OCI-M2 (cell line): ENCODE measurements at regions not wholly inside any gene's neighbourhood (a gene's known extent, or its start where the extent isn't known, plus 50 kb on each side); places are given as distances from the start of the nearest gene placed in this dataset.

Experiments
- DNase-seq: peaks from one replicate; lab custom pipeline; 2025; ENCODE audit not compliant: unreplicated experiment; lab: John Stamatoyannopoulos, UW

- no peak for DNase-seq
These were observed 167.3 kb upstream of the GRIN2B start for GRCh38 chr12:14148489-14149270.

DNA sequence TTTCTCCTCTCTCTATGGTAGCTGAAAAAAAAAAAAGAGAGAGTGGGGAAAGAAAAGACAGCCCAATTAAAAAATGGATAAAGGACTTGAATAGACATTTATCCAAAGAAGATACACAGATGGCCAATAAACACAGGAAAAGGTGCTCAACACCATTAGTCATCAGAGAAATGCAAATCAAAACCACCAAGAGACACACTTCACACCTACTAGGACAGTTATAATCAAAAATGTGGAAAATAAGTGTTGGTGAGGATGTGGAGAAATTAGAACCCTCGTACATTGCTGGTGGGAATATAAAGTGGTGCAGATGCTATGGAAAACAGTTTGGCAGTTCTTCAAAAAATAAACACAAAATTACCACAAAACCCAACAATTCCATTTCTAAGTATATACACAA is 172.4 kb upstream of the GRIN2B start:
- DNase-seq = no peak

GRCh38 chr12:14156606-14157005 is 175.2 kb upstream of the GRIN2B start:
- no peak for DNase-seq

DNA sequence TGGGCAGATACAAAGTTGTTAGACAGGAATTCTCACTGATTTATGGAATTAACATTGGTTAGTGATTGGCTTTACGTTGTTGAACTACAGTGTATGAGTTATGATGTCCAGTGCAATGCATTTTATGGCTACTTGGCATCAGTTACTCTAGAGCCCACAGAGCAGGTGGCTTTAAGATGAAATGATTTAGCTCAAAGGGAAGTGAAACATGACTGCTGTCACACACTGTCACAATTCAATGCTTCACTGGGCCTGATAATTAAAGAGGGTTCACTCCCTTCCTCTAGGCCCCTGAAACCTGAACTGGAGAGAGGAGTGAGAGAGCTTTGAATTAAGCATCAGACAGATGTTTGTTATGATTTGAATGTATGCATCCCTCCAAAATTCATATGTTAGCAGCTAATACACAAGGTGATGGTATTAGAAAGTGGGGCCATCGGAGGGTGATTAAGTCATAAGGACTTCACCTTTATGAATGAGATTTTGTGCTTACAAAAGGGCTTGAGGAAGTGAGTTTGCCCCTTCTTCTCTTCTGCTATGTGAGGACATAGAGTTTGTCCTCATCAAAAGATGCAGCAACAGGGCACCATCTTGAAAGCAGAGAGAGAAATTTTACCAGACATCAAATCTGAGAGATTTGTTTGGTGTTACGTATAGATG is 175.8 kb upstream of the GRIN2B start:
- no peak for DNase-seq

- DNase-seq = no peak
These were observed 182.9 kb upstream of the GRIN2B start for GRCh38 chr12:14164266-14164665.

DNA sequence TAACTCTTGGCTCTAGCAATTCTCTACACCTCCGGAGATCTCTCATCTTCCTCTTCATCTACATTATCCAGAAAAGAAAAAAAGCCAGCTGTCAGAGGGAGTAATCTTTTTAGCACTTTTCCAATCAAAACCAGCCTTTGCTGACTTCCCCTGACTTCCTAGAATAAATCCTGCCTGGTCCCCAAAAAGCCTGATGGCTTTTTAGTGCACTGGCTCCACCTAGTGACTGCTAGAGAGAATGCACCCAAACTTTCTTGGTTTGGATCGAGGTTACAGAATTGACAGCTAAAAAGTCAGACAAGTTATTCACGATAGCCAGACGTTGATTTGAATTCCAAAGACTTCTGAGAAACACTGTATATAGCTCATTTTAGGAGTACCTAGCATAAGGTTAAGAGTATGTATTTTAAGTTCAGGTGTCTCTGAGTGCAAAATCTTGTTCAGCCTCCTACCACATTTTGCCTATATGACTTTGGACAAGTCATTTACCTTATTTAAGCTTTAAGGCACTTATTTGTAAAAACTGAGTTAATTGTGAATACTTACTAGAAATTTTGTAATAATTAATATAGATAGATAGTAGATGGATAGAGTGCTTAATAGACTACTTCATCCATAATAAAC is 185.7 kb upstream of the GRIN2B start:
- DNase-seq = no peak

DNA sequence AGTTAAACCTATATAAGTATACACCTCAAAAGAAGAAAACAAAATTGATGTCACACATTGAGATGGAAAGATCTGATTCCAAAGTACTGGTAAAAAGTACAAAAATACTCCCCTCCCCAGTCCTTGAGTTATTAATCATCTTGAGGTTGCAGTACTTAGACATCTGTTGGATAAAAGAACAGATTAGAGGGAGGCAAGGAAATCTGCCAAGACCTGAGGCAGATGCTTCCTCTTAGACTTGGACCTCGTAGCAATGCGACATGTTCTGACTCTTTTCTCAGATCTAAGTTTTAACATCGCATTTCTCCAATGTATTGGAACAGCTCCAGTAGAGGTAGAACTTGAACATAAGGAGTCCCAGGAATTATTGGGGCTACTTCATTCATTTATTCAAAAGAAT is 187.9 kb upstream of the GRIN2B start:
- no peak for DNase-seq

DNA sequence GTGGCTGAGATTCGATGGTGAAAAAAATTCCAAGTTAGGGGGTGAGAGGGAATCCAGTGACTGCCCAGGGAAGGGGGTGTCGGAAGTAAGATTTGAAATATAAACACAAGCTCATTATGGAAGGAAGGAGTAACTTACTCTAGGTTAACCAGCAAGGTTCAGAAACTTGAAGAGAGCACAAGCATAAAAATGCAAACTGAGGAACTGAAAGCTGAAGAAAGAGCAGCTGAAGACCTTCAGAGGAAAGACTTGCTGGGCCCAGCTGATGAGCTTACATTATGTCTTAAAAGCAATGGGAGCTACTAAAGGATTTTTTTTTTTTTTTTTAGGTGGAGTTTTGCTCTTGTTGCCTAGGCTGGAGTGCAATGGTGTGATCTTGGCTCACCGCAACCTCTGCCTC is 189.7 kb upstream of the GRIN2B start:
- no peak for DNase-seq

- no peak for DNase-seq
These were observed 190.3 kb upstream of the ATF7IP start for GRCh38 chr12:14175206-14175605.

DNA sequence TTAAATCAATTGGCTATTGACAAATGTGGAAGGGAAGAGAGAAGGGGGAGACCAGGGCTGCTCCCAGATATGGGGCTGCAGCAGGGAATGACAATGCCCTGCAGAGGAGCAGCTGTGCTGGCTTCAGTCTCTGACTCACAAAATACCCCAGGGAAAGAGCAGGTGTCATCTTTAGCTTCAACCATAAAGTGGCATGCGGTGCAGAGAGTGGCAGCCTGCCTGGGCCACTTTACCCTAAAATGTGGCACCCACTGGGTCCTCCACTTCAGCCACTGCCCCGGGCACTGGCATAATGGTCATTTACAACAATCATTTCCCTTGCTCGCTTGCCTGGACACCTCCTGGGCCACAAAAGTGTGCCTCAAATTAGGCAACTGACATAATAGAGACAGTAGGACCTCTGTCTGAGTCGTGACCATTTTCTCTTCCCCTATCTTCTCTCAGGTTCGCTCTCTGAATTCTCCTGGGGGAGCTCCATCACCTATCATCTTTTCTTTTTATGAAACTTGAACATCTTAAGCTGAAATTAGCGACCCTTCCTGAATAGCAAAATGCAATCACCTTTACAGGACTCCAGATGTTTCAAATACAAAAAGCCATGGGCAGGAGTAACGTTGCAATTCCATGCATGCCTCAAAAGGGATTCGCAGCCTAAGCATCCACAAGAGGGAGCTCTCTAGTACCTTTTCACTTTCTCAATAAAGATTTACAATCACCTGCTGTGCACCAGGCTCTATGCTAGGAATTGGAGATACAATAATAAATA is 179.9 kb upstream of the ATF7IP start:
- DNase-seq = no peak

- no peak for DNase-seq
These were observed 179.3 kb upstream of the ATF7IP start for GRCh38 chr12:14186193-14186502.

GRCh38 chr12:14187002-14187401 is 178.5 kb upstream of the ATF7IP start:
- DNase-seq = no peak

GRCh38 chr12:14187966-14188365 is 177.5 kb upstream of the ATF7IP start:
- DNase-seq = no peak

GRCh38 chr12:14188744-14189143 is 176.7 kb upstream of the ATF7IP start:
- DNase-seq = no peak

GRCh38 chr12:14190694-14191093 is 174.8 kb upstream of the ATF7IP start:
- DNase-seq = no peak

GRCh38 chr12:14191612-14192011 is 173.9 kb upstream of the ATF7IP start:
- no peak for DNase-seq

DNA sequence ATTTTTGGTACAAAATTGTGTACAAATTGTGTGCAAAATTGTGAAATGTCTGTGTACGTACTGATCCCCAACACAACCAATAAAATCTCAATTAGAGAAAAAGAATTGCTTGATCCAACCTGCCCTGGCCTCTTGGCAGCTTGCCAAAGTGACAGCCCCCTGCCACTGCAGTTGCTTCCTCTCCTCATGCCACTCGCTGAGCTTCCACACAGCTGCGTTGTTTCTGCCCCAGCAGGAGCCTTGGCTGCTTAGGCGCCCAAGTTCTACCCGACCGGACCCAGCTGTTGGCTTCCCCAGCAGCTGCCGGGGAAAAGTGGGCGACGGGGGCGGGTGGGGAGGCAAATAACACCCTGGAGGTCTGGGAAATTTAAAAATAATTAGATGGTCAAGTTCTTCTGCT is 171.8 kb upstream of the ATF7IP start:
- no peak for DNase-seq

DNA sequence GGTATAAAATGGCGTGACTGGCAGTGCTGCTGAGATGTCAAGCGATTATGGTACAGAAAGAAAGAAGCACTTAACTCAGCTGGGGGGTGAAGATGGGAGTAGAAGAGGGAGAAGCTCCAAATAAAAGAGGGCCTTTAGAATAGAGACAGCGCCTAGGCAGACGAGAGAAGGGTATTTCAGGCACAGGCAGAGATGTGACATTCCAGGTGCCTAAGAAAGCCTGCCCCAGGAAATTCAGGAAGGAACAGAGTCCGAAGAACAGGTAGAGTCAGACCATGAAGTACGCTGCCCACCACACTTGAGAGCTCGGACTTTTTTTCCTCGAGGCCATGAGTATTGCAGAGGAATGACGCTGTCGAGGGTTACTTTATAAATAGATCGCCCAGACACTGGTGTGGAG is 170.9 kb upstream of the ATF7IP start:
- DNase-seq = no peak

DNA sequence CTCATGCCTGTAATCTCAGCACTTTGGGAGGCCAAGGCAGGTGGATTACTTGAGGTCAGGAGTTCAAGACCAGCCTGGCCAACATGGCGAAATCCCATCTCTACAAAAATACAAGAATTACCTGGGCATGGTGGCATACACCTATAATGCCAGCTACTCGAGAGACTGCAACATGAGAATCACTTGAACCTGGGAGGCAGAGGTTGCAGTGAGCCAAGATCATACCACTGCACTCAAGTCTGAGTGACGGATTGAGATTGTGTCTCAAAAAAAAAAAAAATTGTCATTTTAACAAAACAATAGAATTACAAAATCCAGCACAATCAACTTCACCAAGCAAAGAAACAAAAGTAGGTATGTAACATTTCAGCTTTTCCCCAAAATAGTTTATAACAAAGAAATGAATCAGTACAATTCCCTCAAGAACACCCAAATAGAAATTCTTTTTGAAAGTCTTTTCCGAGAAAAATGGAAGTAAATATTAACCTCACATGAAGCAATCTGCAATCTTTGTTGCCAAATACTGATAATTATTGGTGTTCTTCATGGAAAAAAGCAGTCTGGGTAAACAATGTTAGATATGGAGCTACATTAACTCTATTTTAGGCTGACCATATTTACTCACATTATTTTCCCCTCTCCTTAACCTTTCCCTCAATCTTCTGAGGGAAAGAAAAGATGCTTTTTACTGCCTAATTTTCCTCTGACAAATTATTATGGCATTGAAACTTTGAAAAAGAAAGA is 165.9 kb upstream of the ATF7IP start:
- no peak for DNase-seq

GRCh38 chr12:14200598-14200997 is 164.9 kb upstream of the ATF7IP start:
- DNase-seq = no peak

DNA sequence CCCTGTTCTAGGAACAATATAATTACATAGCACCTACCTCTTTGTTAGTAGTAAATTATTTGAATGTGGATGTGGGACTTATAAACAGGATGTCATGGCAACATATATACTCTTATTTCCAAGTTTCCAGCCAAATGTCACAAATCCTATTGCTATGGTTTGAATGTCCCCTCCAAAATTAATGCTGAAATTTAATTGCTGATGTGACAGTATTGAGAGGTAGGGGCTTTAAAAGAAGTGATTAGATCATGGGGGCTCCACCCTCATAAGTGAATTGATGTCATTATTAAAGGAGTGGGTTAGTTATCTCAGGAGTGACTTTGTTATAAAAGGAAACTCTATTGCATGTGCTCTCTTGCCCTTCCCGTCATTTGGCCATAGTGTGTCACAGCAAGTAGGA is 164.2 kb upstream of the ATF7IP start:
- no peak for DNase-seq
